Prostate gland (tissue), 2 donors: ENCODE measurements at regions not wholly inside any gene's neighbourhood (a gene's known extent, or its start where the extent isn't known, plus 50 kb on each side); places are given as distances from the start of the nearest gene placed in this dataset.

Source experiments
- DNase-seq: peaks from one replicate; pipeline ENCODE4 v3.0.0-alpha.2; 2019; ENCODE audit warnings: low spot score
- H3K27ac ChIP-seq, 2 donors: fragments of 200-600 bp; sonication (generic); 2 replicates each; pipeline ENCODE4 v1.5.1; 2017 to 2019
- H3K27me3 ChIP-seq: fragments of 200-600 bp; sonication (generic); replicated peaks from 2 replicates; pipeline ENCODE4 v1.5.1; 2019; ENCODE audit not compliant: insufficient read depth
- H3K36me3 ChIP-seq, 2 donors: fragments of 200-600 bp; sonication (generic); 1 replicate in 1 of 2; 2 replicates in 1 of 2; pipeline versions ENCODE4 v1.5.1 to v1.8.1; 2017 to 2019
- H3K4me1 ChIP-seq: fragments of 200-600 bp; sonication (generic); replicated peaks from 2 replicates; pipeline ENCODE4 v1.5.1; 2019
- H3K4me3 ChIP-seq, 2 donors: fragments of 200-600 bp; sonication (generic); 2 replicates each; pipeline ENCODE4 v1.5.1; 2017 to 2019
- H3K9me3 ChIP-seq: fragments of 200-600 bp; sonication (generic); 2 replicates; pipeline ENCODE4 v1.5.1; 2017
- POLR2A ChIP-seq: fragments of 450-650 bp; IDR thresholded peaks from one replicate; pipeline ENCODE4 v1.6.1; 2016; ENCODE audit warnings: antibody characterized with exemption, mild to moderate bottlenecking
- POLR2AphosphoS5 ChIP-seq: sonication (generic); formaldehyde crosslinking; IDR thresholded peaks from one replicate; pipeline ENCODE4 v1.6.1; 2017; ENCODE audit warnings: antibody characterized with exemption
- WGBS: methylation state at CpG from one replicate; pipeline ENCODE4 v1.1.5; 2018; 5-methylcytosine and 5-hydroxymethylcytosine counted together
- intact Hi-C: fragments of 100-400 bp; cut with DNase I; formaldehyde crosslinking; loops from one replicate; pipeline ENCODE4 v1.14.2; 2022
- TF ChIP-seq, protein P1 (sequence below), 4 experiments: fragments of 200-600 bp in 2 of 4; fragments of 450-650 bp in 2 of 4; sonication (generic) in 2 of 4; IDR thresholded peaks; 1 replicate in 3 of 4; 2 replicates in 1 of 4; pipeline ENCODE4 v1.5.1; 2016 to 2019; ENCODE audit warnings: antibody characterized with exemption in 4 of 4, mild to moderate bottlenecking in 2 of 4, moderate library complexity in 2 of 4

DNA sequence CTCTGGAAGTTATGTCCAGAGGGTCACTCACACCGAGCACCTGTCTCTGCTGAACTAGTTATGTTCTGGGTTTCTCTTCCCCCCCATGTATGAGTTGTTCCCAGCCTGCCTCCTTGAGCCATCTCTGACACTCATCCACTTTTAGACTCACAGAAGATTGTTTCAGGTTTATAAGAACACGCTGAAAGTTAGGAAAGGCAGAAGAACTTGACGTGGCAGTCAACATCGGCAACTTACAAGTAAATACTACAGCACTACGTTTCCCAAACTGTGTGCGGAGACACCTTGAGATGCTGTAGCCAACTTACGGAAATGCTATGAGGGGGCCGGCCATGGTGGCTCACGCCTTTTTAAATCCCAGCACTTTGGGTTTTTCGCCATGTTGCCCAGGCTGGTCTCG is 318.0 kb downstream of the ZNF621 start:
- Histone ChIP-seq H3K36me3 (no peaks in the 10 kb centered on the region), H3K9me3 (no peaks in the 10 kb centered on the region), H3K4me1 (no peaks in the 10 kb centered on the region), H3K4me3 (no peak overlapping the region), H3K27me3 (no peaks in the 10 kb centered on the region), H3K27ac (no peak overlapping the region)
- 95% methylated on average over 11 of the region's 11 CpGs for WGBS
- intact Hi-C loops = no loop called here
- TF ChIP-seq, protein P1, sequence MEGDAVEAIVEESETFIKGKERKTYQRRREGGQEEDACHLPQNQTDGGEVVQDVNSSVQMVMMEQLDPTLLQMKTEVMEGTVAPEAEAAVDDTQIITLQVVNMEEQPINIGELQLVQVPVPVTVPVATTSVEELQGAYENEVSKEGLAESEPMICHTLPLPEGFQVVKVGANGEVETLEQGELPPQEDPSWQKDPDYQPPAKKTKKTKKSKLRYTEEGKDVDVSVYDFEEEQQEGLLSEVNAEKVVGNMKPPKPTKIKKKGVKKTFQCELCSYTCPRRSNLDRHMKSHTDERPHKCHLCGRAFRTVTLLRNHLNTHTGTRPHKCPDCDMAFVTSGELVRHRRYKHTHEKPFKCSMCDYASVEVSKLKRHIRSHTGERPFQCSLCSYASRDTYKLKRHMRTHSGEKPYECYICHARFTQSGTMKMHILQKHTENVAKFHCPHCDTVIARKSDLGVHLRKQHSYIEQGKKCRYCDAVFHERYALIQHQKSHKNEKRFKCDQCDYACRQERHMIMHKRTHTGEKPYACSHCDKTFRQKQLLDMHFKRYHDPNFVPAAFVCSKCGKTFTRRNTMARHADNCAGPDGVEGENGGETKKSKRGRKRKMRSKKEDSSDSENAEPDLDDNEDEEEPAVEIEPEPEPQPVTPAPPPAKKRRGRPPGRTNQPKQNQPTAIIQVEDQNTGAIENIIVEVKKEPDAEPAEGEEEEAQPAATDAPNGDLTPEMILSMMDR (IDR thresholded peaks at IDR 0.05) = no peak
- TF ChIP-seq POLR2A (no peak), POLR2AphosphoS5 (no peak)
- DNase-seq = no peak

DNA sequence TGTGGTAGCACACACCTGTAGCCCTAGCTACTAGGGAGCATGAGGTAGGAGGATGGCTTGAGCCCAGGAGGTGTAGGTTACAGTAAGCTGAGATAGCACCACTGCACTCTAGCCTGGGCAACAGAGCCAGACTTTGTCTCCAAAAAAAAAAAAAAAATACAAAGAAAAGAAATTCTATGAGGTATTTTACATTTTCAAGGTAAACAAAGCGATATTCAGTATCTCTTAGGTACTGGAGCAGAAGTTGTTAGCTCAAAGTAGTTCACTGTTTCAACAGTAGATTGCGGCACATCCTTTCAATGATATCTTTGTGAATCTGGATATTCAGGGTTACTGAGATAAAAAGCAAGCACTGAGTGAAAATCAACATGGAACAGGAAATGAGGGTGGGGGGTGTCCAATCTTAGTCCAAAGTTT is 318.5 kb downstream of the ZNF621 start:
- H3K27me3 ChIP-seq = no peaks in the 10 kb centered on the region
- H3K27ac ChIP-seq = no peak overlapping the region
- intact Hi-C loops = no loop called here
- no peaks in the 10 kb centered on the region for H3K9me3 ChIP-seq
- TF ChIP-seq POLR2AphosphoS5 (no peak), POLR2A (no peak)
- TF ChIP-seq, protein P1 (IDR thresholded peaks at IDR 0.05) = no peak
- no peak overlapping the region for H3K4me3 ChIP-seq
- DNase-seq = no peak
- no peaks in the 10 kb centered on the region for H3K36me3 ChIP-seq
- WGBS = 89% methylated on average over 2 of the region's 2 CpGs
- H3K4me1 ChIP-seq = no peaks in the 10 kb centered on the region

DNA sequence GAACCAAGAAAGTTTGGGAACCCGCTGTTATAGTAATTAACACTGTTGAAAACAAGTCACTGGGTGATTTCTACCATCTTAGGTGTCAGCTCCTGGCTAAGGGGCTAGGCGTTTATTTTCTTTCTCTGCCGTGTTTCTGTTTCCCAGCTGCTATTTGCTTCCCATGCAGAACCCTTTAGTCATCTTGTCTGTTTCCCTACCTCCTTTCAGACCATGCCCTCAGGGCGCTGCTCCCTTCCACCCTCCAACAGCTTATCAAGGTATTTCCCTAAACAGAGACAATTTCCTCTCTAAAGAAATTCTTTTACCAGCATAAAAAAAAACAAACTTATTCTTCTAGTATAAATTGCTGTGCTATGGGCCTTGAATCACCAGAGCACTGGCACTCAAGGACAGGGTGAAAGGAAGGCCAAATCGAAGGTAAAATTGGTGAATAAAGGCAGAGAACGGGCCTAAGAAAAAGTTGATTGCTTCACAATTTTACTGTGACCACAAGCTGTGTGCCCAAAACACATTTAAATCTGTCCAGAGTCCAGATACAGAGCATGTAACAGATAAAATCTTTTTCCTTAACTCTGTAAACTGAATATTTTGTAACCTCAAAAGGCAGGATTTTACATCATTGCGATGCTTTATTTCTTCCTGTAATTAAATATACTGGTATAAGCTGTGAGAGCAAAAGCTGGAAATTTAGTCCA is 319.2 kb downstream of the ZNF621 start:
- no peaks in the 10 kb centered on the region for H3K27me3 ChIP-seq
- no peak for DNase-seq
- TF ChIP-seq, protein P1 (IDR thresholded peaks at IDR 0.05) = no peak
- TF ChIP-seq POLR2AphosphoS5 (no peak), POLR2A (no peak)
- intact Hi-C loops = no loop called here
- H3K4me3 ChIP-seq = no peak overlapping the region
- H3K9me3 ChIP-seq = no peaks in the 10 kb centered on the region
- H3K36me3 ChIP-seq = no peaks in the 10 kb centered on the region
- 50% methylated on average over 7 of the region's 7 CpGs for WGBS
- H3K4me1 ChIP-seq = no peaks in the 10 kb centered on the region
- H3K27ac ChIP-seq = no peak overlapping the region

DNA sequence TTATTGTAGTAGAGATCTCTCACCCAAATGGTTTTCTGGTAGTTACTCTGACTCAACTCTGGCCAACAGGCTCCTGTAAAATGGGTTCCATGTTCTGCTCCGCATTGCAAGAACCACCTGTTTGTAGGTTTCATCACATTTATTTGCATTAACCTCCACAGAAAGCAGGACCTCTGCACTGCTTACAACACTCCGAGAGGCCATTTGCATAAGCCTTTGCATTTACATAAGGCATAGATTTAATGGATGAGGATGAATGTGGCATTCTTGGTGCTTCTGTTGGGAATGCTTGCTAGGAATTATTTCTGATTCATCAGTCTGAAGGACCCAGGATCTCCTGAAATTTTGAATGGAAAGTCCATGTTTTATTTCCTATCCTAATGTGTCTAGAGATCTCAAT is 320.1 kb downstream of the ZNF621 start:
- Histone ChIP-seq H3K4me3 (no peak overlapping the region), H3K27me3 (no peaks in the 10 kb centered on the region), H3K27ac (no peak overlapping the region), H3K4me1 (no peaks in the 10 kb centered on the region), H3K9me3 (no peaks in the 10 kb centered on the region), H3K36me3 (no peaks in the 10 kb centered on the region)
- 95% methylated on average over 2 of the region's 2 CpGs for WGBS
- intact Hi-C loops = no loop called here
- TF ChIP-seq POLR2A (no peak), POLR2AphosphoS5 (no peak)
- TF ChIP-seq, protein P1 (IDR thresholded peaks at IDR 0.05) = no peak
- DNase-seq = no peak

DNA sequence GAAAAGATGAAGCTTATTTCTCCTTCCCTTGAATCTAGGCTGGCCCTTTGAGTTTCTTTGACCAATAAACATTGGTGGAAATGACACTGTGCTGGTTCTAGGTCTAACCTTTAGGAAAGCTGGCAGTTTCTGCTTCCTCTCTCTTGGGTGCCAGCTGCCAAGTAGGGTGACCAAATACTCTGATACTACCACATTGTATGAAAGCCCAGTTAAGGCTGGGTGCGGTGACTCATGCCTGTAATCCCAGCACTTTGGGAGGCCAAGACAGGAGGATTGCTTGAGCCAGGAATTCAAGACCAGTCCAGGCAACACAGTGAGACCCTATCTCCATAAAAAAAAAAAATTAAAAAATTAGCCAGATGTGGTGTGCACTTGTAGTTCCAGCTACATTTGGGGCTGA is 320.7 kb downstream of the ZNF621 start:
- no peaks in the 10 kb centered on the region for H3K27me3 ChIP-seq
- WGBS = 100% methylated on average over 1 of the region's 1 CpG
- no peak overlapping the region for H3K4me3 ChIP-seq
- H3K36me3 ChIP-seq = no peaks in the 10 kb centered on the region
- H3K9me3 ChIP-seq = no peaks in the 10 kb centered on the region
- no peak overlapping the region for H3K27ac ChIP-seq
- TF ChIP-seq, protein P1 (IDR thresholded peaks at IDR 0.05) = no peak
- TF ChIP-seq POLR2AphosphoS5 (no peak), POLR2A (no peak)
- intact Hi-C loops = no loop called here
- H3K4me1 ChIP-seq = no peaks in the 10 kb centered on the region
- DNase-seq = no peak
